ENCODE measurements at regions not wholly inside any gene's neighbourhood (a gene's known extent, or its start where the extent isn't known, plus 50 kb on each side); places are given as distances from the start of the nearest gene placed in this dataset.

DNA sequence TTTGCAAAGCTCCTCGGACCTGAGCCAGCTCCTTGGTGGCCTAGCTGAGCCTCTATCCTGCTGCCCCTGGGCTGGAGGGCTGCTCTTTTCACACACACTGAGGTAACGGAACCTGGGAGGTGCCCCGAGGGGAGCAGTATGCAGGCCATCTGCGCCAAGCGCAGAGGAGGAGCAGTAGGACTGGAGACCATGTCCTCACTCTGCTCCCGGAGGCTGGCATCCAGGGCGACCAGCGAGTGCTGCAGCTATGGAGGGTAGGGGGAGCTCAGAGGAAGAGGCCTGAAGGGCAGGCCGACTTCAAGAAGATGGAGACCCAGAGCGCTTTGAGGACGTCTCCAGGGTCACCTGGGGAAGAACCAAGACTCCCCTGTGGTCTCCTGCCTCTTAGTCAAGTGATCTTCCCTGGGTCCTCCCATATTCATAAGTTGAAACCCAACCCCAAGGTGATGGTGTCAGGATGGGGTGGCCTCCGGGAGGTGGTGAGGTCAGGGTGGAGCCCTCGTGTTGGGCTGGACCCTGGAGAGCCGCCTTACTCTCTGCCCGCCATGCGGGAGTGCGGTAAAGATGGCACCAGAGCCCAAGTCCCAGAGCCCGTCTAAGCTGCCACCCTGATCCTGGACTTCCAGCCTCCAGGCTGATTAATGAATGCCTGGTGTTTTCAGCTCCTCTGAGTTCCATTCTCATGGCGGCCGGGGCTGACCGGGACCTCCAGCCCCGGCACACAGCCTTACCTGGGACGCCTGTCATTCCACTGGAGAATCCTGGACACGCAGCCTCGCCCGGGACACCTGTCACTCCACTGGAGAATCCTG, 160.7 kb downstream of the NDUFA10 start:
- ATAC-seq: no peak
- TF ChIP-seq SNAI2 (CRISPR knock-in tag; IDR thresholded peaks at IDR 0.05) (no peak), ZC3H10 (CRISPR knock-in tag; IDR thresholded peaks at IDR 0.05) (no peak), ZNF70 (CRISPR knock-in tag; IDR thresholded peaks at IDR 0.05) (no peak), GLIS3 (CRISPR knock-in tag; IDR thresholded peaks at IDR 0.05) (no peak), ZFP30 (CRISPR knock-in tag; IDR thresholded peaks at IDR 0.05) (no peak), ZFP3 (CRISPR knock-in tag; IDR thresholded peaks at IDR 0.05) (no peak), OSR1 (CRISPR knock-in tag; IDR thresholded peaks at IDR 0.05) (no peak), ZNF8 (CRISPR knock-in tag; IDR thresholded peaks at IDR 0.05) (no peak)
- TF ChIP-seq, protein P1, sequence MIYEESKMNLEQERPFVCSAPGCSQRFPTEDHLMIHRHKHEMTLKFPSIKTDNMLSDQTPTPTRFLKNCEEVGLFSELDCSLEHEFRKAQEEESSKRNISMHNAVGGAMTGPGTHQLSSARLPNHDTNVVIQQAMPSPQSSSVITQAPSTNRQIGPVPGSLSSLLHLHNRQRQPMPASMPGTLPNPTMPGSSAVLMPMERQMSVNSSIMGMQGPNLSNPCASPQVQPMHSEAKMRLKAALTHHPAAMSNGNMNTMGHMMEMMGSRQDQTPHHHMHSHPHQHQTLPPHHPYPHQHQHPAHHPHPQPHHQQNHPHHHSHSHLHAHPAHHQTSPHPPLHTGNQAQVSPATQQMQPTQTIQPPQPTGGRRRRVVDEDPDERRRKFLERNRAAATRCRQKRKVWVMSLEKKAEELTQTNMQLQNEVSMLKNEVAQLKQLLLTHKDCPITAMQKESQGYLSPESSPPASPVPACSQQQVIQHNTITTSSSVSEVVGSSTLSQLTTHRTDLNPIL (CRISPR knock-in tag; IDR thresholded peaks at IDR 0.05; ENCODE audit: low read depth): no peak

DNA sequence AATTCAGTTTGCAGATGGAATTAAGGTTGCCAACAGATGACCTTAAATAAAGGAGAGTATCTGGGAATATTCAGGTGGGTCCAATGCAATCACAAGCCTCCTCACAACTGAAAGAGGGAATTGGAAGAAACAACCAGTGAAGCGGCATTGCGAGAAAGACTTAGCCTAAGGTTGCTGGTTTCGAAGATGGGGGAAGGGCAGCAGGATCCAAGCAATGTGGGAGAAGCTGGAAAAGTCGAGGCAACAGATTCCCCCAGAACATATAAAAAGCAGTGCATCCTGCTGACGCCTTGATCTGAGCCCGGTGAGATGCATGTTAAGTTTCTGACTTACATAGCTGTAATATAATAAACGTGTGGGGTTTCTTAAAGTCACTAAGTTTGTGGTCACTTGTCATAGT, 162.5 kb downstream of the NDUFA10 start:
- no peak for TF ChIP-seq ZNF70 (CRISPR knock-in tag; IDR thresholded peaks at IDR 0.05)
- no peak for ATAC-seq

DNA sequence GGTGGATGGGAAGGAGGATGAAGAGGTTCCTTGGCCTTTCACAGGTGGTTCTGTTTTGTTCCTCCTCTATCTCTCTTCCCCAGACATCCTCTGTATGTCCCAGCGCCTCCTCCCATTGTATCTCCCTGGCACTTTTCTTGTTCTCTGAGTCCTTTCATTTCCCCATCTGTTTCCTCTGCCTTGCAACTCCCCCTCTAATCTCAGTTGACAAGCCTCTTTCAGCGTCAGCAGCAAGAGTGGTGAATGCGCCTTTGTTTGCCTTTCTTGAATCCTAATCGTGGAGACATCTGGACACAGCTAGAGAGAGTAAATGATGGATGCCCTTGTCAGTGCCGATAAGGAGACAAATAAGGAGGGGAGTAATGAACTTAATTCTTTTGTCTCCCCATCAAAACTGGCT, 167.0 kb downstream of the NDUFA10 start:
- no peak for ATAC-seq
- no peak for TF ChIP-seq ESRRG (CRISPR knock-in tag; IDR thresholded peaks at IDR 0.05)
- TF ChIP-seq ARNTL (CRISPR knock-in tag; IDR thresholded peaks at IDR 0.05; ENCODE audit: borderline replicate concordance, low read depth): no peak
- TF ChIP-seq ZNF8 (CRISPR knock-in tag; IDR thresholded peaks at IDR 0.05): no peak
- TF ChIP-seq, protein P2, sequence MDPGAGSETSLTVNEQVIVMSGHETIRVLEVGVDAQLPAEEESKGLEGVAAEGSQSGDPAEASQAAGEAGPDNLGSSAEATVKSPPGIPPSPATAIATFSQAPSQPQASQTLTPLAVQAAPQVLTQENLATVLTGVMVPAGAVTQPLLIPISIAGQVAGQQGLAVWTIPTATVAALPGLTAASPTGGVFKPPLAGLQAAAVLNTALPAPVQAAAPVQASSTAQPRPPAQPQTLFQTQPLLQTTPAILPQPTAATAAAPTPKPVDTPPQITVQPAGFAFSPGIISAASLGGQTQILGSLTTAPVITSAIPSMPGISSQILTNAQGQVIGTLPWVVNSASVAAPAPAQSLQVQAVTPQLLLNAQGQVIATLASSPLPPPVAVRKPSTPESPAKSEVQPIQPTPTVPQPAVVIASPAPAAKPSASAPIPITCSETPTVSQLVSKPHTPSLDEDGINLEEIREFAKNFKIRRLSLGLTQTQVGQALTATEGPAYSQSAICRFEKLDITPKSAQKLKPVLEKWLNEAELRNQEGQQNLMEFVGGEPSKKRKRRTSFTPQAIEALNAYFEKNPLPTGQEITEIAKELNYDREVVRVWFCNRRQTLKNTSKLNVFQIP (CRISPR knock-in tag; IDR thresholded peaks at IDR 0.05; ENCODE audit: borderline replicate concordance, low read depth): no peak

DNA sequence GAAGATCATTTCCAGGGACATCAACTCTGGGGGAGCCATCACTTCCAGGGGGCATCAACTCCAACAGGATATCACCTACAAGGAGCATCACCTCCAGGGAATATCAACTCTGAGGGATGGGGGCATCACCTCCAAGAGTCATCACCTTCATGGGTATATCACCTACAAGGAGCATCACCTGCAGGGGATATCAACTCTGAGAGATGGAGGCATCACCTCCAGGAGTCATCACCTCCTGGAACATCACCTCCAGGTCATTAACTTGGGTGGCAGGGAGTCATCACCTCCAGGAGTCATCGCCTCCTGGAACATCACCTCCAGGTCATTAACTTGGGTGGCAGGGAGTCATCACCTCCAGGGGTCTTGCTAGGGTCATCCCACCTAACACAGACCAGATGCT, 167.6 kb downstream of the NDUFA10 start:
- no peak for TF ChIP-seq ZFP3 (CRISPR knock-in tag; IDR thresholded peaks at IDR 0.05)
- TF ChIP-seq, protein P3, sequence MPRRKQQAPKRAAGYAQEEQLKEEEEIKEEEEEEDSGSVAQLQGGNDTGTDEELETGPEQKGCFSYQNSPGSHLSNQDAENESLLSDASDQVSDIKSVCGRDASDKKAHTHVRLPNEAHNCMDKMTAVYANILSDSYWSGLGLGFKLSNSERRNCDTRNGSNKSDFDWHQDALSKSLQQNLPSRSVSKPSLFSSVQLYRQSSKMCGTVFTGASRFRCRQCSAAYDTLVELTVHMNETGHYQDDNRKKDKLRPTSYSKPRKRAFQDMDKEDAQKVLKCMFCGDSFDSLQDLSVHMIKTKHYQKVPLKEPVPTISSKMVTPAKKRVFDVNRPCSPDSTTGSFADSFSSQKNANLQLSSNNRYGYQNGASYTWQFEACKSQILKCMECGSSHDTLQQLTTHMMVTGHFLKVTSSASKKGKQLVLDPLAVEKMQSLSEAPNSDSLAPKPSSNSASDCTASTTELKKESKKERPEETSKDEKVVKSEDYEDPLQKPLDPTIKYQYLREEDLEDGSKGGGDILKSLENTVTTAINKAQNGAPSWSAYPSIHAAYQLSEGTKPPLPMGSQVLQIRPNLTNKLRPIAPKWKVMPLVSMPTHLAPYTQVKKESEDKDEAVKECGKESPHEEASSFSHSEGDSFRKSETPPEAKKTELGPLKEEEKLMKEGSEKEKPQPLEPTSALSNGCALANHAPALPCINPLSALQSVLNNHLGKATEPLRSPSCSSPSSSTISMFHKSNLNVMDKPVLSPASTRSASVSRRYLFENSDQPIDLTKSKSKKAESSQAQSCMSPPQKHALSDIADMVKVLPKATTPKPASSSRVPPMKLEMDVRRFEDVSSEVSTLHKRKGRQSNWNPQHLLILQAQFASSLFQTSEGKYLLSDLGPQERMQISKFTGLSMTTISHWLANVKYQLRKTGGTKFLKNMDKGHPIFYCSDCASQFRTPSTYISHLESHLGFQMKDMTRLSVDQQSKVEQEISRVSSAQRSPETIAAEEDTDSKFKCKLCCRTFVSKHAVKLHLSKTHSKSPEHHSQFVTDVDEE (CRISPR knock-in tag; IDR thresholded peaks at IDR 0.05): no peak
- no peak for TF ChIP-seq CSDC2 (CRISPR knock-in tag; IDR thresholded peaks at IDR 0.05)
- TF ChIP-seq RARB (CRISPR knock-in tag; IDR thresholded peaks at IDR 0.05): no peak
- no peak for TF ChIP-seq ZNF8 (CRISPR knock-in tag; IDR thresholded peaks at IDR 0.05)
- ATAC-seq: no peak

DNA sequence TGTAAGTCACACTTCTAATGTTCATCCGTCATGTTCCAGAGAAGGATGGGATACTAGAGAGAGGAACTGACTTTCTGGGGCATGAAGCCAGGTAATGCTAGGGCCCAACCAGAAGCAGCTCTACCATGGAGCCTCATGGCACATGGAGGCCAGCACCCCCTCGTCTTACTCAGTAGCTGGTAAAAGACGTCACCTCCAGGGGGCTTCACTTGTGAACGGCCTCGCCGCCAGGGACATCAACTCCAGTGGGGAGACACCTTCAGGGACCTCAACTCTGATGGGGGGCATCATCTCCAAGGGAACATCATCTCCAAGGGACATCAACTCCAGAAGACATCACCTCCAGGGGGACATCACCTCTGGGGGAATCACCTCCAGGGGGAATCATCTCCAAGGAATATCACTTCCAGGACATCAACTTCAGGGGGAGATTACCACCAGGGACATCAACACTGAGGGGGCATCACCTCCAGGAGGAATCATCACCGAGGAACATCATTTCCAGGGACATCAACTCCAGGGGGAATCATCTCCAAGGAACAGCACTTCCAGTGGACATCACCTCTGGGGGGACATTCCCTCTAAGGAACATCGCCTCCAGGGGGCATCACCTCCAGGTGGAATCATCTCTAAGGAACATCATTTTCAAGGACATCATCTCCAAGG, 168.4 kb downstream of the NDUFA10 start:
- no peak for ATAC-seq
- no peak for TF ChIP-seq ISL1 (CRISPR knock-in tag; IDR thresholded peaks at IDR 0.05)
- no peak for TF ChIP-seq ESRRG (CRISPR knock-in tag; IDR thresholded peaks at IDR 0.05)
- no peak for TF ChIP-seq ZNF70 (CRISPR knock-in tag; IDR thresholded peaks at IDR 0.05)
- TF ChIP-seq TCF4 (CRISPR knock-in tag; IDR thresholded peaks at IDR 0.05; ENCODE audit: borderline replicate concordance): no peak
- no peak for TF ChIP-seq BACH2 (CRISPR knock-in tag; IDR thresholded peaks at IDR 0.05; ENCODE audit: borderline replicate concordance)
- TF ChIP-seq, protein P4, sequence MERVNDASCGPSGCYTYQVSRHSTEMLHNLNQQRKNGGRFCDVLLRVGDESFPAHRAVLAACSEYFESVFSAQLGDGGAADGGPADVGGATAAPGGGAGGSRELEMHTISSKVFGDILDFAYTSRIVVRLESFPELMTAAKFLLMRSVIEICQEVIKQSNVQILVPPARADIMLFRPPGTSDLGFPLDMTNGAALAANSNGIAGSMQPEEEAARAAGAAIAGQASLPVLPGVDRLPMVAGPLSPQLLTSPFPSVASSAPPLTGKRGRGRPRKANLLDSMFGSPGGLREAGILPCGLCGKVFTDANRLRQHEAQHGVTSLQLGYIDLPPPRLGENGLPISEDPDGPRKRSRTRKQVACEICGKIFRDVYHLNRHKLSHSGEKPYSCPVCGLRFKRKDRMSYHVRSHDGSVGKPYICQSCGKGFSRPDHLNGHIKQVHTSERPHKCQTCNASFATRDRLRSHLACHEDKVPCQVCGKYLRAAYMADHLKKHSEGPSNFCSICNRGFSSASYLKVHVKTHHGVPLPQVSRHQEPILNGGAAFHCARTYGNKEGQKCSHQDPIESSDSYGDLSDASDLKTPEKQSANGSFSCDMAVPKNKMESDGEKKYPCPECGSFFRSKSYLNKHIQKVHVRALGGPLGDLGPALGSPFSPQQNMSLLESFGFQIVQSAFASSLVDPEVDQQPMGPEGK (CRISPR knock-in tag; IDR thresholded peaks at IDR 0.05; ENCODE audit: borderline replicate concordance): no peak
- no peak for TF ChIP-seq RARB (CRISPR knock-in tag; IDR thresholded peaks at IDR 0.05)
- TF ChIP-seq, protein P3 (CRISPR knock-in tag; IDR thresholded peaks at IDR 0.05): no peak
- TF ChIP-seq, protein P1 (CRISPR knock-in tag; IDR thresholded peaks at IDR 0.05; ENCODE audit: low read depth): no peak
- no peak for TF ChIP-seq OSR1 (CRISPR knock-in tag; IDR thresholded peaks at IDR 0.05)
- no peak for TF ChIP-seq TOX (CRISPR knock-in tag; IDR thresholded peaks at IDR 0.05; ENCODE audit: borderline replicate concordance)
- no peak for TF ChIP-seq ZNF565 (CRISPR knock-in tag; conservative IDR thresholded peaks at IDR 0.05; ENCODE audit: low read depth)
